Activated CD8-positive, alpha-beta T cell treated with anti-CD3 and anti-CD28 coated beads for 36 hours (primary cell): ENCODE measurements at regions not wholly inside any gene's neighbourhood (a gene's known extent, or its start where the extent isn't known, plus 50 kb on each side); places are given as distances from the start of the nearest gene placed in this dataset.

Experiments
- ATAC-seq: fragments of 200-7000 bp; cut with Tn5 transposase; one replicate; pipeline ENCODE4 v1.10.0; 2021; ENCODE audit warnings: mild to moderate bottlenecking, moderate library complexity
- CTCF ChIA-PET: fragments of 350-600 bp; sonication (Branson Sonifier 250); formaldehyde crosslinking; loops from one replicate; lab custom pipeline; 2021; ENCODE audit warnings: antibody characterized with exemption; lab: Charles Lee
- POLR2A ChIA-PET: fragments of 350-600 bp; sonication (Branson Sonifier 250); formaldehyde crosslinking; loops from one replicate; lab custom pipeline; 2021; ENCODE audit warnings: antibody characterized with exemption; lab: Charles Lee
- DNase-seq: peaks from one replicate; pipeline ENCODE4 v3.0.0-alpha.2; 2020
- H3K27ac Mint-ChIP-seq: one replicate; pipeline ENCODE4 v1.8.0; 2021; ENCODE audit warnings: mild to moderate bottlenecking, mixed read lengths
- H3K27me3 Mint-ChIP-seq: one replicate; pipeline ENCODE4 v1.8.0; 2021; ENCODE audit warnings: mixed read lengths
- H3K36me3 Mint-ChIP-seq: one replicate; pipeline ENCODE4 v1.8.0; 2021; ENCODE audit warnings: low read depth, mixed read lengths
- H3K4me1 Mint-ChIP-seq: one replicate; pipeline ENCODE4 v1.8.0; 2021; ENCODE audit warnings: low read depth, mixed read lengths
- H3K4me3 Mint-ChIP-seq: one replicate; pipeline ENCODE4 v1.8.0; 2021; ENCODE audit warnings: mild to moderate bottlenecking, moderate library complexity, mixed read lengths
- H3K9me3 Mint-ChIP-seq: one replicate; pipeline ENCODE4 v1.8.0; 2021; ENCODE audit warnings: mixed read lengths
- CTCF ChIP-seq: fragments of 200-600 bp; IDR thresholded peaks from one replicate; pipeline ENCODE4 v1.8.0; 2022; ENCODE audit warnings: antibody characterized with exemption, mild to moderate bottlenecking
- intact Hi-C: fragments of 100-400 bp; cut with micrococcal nuclease; formaldehyde crosslinking; loops from one replicate; pipeline ENCODE4 v1.10.0; 2022

GRCh38 chr3:130250982-130251381 is 94.5 kb upstream of the COL6A5 start:
- intact Hi-C loops, result no loop called here
- ATAC-seq, result no peak
- H3K27ac Mint-ChIP-seq, result no peak overlapping the region
- H3K9me3 Mint-ChIP-seq, result no peaks in the 10 kb centered on the region
- no peak overlapping the region for H3K4me3 Mint-ChIP-seq
- H3K27me3 Mint-ChIP-seq, result peaks cover 5% of the 10 kb centered on the region
- TF ChIP-seq CTCF, result no peak
- ChIA-PET CTCF (no interaction called here), POLR2A (no interaction called here)
- no peaks in the 10 kb centered on the region for H3K36me3 Mint-ChIP-seq
- no peaks in the 10 kb centered on the region for H3K4me1 Mint-ChIP-seq
- no peak for DNase-seq

- DNase-seq (no peak), ATAC-seq (no peak)
- H3K9me3 Mint-ChIP-seq, result no peaks in the 10 kb centered on the region
- peaks cover 2% of the 10 kb centered on the region for H3K27me3 Mint-ChIP-seq
- no peak for TF ChIP-seq CTCF
- no peaks in the 10 kb centered on the region for H3K4me1 Mint-ChIP-seq
- no peaks in the 10 kb centered on the region for H3K36me3 Mint-ChIP-seq
- intact Hi-C loops, result no loop called here
- H3K27ac Mint-ChIP-seq, result no peak overlapping the region
- ChIA-PET CTCF (no interaction called here), POLR2A (no interaction called here)
- no peak overlapping the region for H3K4me3 Mint-ChIP-seq
Measured at GRCh38 chr3:130255442-130255841, 90.0 kb upstream of the COL6A5 start.

GRCh38 chr3:130256821-130257340 is 88.6 kb upstream of the COL6A5 start:
- no peaks in the 10 kb centered on the region for H3K9me3 Mint-ChIP-seq
- DNase-seq, result no peak
- TF ChIP-seq CTCF, result no peak
- ChIA-PET POLR2A (no interaction called here), CTCF (interaction anchor here (1.8 kb wide), 1 partner anchor 19 kb away, joined by 5 read pairs; no protein-coding TSS in a partner anchor)
- H3K27me3 Mint-ChIP-seq, result peaks cover 2% of the 10 kb centered on the region
- H3K4me1 Mint-ChIP-seq, result no peaks in the 10 kb centered on the region
- H3K36me3 Mint-ChIP-seq, result no peaks in the 10 kb centered on the region
- no peak for ATAC-seq
- no peak overlapping the region for H3K4me3 Mint-ChIP-seq
- no peak overlapping the region for H3K27ac Mint-ChIP-seq
- intact Hi-C loops, result no loop called here

- H3K9me3 Mint-ChIP-seq, result no peaks in the 10 kb centered on the region
- intact Hi-C loops, result no loop called here
- no peaks in the 10 kb centered on the region for H3K36me3 Mint-ChIP-seq
- no peak overlapping the region for H3K27ac Mint-ChIP-seq
- DNase-seq, result no peak
- H3K4me1 Mint-ChIP-seq, result no peaks in the 10 kb centered on the region
- no peak for ATAC-seq
- no peak overlapping the region for H3K4me3 Mint-ChIP-seq
- TF ChIP-seq CTCF, result no peak
- CTCF ChIA-PET, result interaction anchor here (1.5 kb wide), 1 partner anchor 18 kb away, joined by 6 read pairs; no protein-coding TSS in a partner anchor
- POLR2A ChIA-PET, result no interaction called here
- H3K27me3 Mint-ChIP-seq, result peaks cover 2% of the 10 kb centered on the region
Measured at GRCh38 chr3:130258532-130258952, 86.9 kb upstream of the COL6A5 start.

GRCh38 chr3:130259166-130259874 is 86.2 kb upstream of the COL6A5 start:
- ChIA-PET POLR2A (no interaction called here), CTCF (interaction anchor here (1.5 kb wide), 1 partner anchor 17 kb away, joined by 6 read pairs; no protein-coding TSS in a partner anchor)
- ATAC-seq (no peak), DNase-seq (no peak)
- Mint-ChIP-seq H3K27me3 (peaks cover 2% of the 10 kb centered on the region), H3K27ac (no peak overlapping the region), H3K36me3 (no peaks in the 10 kb centered on the region), H3K4me1 (no peaks in the 10 kb centered on the region), H3K9me3 (no peaks in the 10 kb centered on the region), H3K4me3 (no peak overlapping the region)
- no peak for TF ChIP-seq CTCF
- intact Hi-C loops, result no loop called here
